LHCN-M2 (cell line): ENCODE measurements at regions not wholly inside any gene's neighbourhood (a gene's known extent, or its start where the extent isn't known, plus 50 kb on each side); places are given as distances from the start of the nearest gene placed in this dataset.

ENCODE experiments used
- DNase-seq: peaks from one replicate; pipeline ENCODE4 v3.0.0-alpha.2; 2012; ENCODE audit warnings: low read depth

- DNase-seq: no peak
These were observed 227.6 kb downstream of the KLF13 start for GRCh38 chr15:31554261-31554660.

- no peak for DNase-seq
These were observed 228.4 kb downstream of the KLF13 start for GRCh38 chr15:31555022-31555421.

DNA sequence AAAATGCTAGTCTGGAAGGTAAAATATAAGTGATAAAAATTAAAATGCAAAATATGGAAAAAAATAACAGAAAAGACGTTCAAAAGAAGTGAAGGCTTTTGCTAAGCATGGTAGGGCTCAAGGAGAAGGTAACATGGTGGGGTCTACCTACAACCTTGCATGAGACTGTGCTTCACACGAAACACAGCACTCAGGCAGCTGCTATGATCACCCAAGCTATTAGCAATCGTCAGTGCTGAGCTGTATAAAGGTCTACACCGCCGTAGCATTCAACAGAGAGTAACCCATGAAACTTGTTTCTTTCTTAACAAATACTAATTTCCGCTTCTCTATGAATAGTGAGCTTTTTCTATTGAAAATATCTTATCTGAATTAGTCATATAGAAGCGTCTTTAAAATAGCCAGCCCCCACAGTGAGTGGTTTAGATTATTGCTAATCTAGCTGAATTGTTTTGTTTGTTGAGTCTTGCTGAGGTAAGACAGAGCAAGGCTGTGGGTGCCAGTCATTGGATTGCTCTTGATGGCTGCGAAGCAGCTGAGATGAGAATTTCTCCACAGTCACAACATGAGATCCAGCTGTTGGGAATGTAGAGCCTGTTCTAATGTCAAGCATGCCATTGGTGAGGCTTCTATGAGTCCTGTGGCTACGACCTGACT, 230.0 kb downstream of the KLF13 start:
- no peak for DNase-seq

DNA sequence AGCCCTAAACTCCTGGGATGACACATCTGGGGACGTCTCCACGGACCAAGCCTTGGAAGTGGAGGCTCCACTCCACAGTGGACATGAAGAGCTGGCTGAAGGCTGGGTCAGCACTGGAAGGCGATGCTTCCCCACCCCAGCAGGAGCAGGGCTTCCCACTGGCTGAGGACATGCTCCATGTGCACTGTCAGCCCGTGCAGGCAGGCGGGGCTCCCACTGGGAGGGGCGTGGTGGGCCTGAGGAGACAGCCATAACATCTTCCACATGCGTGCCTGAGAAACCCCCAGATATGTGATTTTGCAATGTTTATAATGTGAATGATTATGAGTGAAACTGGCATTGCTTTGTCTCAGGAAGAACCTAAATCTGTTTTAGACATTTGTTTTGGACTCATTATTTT, 231.3 kb downstream of the KLF13 start:
- no peak for DNase-seq

DNA sequence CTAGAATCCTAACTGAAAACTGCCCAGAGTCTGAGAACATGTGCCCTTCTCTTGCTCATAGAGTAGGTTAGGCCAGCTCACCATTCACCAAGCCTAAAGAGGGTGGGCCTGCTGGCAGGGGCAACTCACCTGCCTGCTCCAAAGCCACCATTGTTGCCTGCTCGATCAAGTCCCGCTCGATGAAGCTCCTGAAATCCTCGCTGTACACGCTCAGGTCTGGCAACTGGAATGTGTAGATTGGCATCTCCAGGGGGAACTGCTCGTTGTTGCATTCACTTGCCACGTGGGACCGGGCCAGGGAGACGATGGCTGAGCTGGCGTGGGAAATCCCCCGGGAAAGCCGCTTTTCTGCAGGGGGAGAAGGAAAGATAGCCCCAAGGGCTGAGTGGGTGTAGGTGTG, 232.2 kb downstream of the KLF13 start:
- DNase-seq: no peak

GRCh38 chr15:31559786-31560185, 233.2 kb downstream of the KLF13 start:
- no peak for DNase-seq

GRCh38 chr15:31560643-31561042, 234.0 kb downstream of the KLF13 start:
- no peak for DNase-seq

DNA sequence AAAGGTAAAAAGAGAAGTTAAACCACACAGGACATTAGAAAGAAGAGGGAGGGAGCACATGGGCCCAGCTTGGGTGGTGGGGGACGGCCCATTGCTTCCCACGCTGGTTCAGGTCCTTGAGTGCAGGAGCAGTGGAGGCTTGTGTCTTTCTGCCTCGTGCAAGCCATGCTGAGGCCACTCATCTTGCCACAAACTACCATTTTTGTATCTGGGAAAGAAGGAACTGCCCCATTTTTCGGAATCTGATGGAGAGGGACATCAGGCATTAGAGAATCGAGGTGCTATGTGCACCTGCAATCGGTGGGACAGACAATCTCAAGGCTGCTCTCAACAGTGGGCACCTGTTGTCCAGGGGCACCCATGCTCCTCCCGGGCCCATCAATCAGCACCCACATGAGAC, 234.5 kb downstream of the KLF13 start:
- DNase-seq: no peak

- DNase-seq: no peak
These were observed 236.4 kb downstream of the KLF13 start for GRCh38 chr15:31563001-31563400.

- no peak for DNase-seq
These were observed 236.8 kb downstream of the KLF13 start for GRCh38 chr15:31563421-31563820.

- DNase-seq: no peak
These were observed 241.2 kb downstream of the KLF13 start for GRCh38 chr15:31567861-31568260.

GRCh38 chr15:31569836-31570235, 243.2 kb downstream of the KLF13 start:
- no peak for DNase-seq

DNA sequence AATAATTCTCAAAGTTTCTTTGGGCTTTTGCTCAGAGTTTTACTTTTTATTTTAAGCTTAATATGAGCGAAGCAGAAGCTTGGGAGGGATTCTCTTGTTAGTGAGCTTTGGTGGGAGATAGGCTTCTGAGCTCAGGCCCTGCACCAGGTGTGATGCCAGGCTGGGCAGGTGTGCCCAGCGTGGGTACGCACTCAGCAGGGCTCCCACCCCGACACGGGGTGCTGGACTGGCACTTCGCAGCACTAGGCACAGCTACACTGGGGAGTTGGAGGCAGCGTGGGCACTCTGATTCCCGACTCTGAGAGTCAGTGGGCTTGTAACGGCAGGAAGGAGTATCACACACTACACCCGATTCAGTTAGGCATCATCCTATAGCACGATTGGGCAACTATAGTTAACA, 244.0 kb downstream of the KLF13 start:
- no peak for DNase-seq

DNA sequence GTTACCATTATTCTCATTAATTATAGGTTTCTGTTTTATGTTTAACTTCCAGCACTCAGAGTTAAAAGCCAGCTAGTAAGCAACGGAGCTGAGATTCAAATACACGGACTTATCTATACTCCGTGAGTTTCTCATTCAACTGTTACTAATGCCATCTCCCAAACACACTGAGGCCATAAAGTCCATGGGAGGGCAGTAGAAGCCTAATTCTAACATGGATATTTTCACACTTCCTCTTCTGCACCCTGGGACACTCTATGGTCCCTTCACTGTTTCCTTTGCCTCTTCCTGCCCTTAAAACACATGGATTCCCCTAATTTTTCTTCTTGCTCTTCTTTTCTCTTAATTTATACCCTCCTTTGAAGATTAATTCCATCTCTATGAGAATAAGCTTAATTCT, 245.0 kb downstream of the KLF13 start:
- DNase-seq: no peak

GRCh38 chr15:31573759-31574158, 247.1 kb downstream of the KLF13 start:
- no peak for DNase-seq

DNA sequence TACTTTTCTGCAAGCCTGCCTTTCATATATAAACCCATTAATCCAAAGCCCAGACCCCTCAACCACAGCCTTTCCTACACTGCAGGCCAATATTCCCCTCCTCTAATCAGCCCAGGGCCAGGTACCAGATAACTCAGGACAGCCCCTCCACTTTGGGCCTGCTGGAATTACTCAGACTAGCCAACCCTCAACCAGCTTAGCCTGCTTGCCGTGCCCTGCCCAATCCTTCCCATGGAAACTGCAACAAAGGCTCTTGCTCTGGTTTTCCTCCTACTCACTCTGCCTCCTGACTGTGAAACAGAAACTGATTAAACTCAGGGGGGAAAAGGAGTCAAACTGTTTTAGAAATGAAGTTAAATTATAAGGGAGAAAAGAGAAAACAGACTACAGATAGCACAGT, 248.1 kb downstream of the KLF13 start:
- DNase-seq: no peak

- no peak for DNase-seq
These were observed 250.5 kb downstream of the KLF13 start for GRCh38 chr15:31577108-31577507.

DNA sequence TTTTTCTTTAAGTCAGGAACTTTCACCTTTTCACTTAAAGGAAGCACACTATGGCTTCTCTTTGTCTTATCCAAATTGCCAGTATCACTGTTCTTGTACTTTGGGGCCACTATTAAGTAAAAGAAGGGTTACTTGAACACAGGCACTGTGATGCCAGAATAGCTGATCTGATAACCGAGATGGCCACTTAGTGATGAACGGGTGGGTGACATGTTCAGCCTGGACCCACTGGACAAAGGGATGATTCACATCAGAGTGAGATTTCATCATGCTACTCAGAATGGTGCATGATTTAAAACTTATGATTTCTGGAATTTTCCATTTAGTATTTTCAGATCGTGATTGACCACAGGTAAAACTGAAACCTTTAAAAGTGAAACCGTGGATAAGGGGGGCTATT, 252.6 kb downstream of the KLF13 start:
- DNase-seq: no peak

DNA sequence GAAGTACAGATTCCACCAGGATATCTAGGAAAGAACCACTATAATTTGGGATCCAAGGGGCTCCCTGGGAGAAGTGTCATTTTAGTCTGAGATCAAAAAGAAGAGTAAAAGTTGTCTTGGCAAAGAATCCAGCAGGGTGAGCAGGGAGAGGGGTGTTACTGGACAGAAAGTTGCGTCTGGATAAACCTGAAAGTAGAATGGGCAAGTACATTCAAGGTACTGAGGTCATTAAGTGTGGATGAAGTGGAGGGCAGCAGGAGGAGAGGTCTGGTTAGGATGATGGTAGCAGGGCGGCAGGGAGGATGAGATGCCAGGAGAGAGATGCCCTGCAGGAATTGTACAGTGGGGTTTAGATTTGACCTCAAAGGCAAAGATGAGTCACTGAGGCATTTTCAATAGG, 253.3 kb downstream of the KLF13 start:
- no peak for DNase-seq

DNA sequence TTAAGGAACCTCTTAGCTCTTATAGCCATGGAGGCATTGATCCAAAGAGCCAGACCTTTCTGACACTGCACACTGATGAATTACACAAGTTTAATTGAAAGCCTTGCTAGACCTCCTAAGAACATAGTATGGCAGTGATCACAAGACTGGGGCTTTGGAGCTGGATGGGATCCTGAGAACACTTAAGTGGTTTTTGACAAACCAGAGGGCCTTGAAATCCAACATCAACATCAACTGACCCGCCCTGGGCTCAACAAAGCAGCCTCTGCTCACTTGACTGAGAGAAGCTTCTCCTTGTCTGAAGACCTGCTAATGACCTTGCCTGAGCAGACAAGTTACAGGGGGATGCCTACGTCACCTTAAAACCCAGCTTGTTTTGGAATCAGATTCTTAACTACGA, 257.6 kb downstream of the KLF13 start:
- DNase-seq: no peak

- DNase-seq: no peak
These were observed 258.6 kb downstream of the KLF13 start for GRCh38 chr15:31585240-31585639.

DNA sequence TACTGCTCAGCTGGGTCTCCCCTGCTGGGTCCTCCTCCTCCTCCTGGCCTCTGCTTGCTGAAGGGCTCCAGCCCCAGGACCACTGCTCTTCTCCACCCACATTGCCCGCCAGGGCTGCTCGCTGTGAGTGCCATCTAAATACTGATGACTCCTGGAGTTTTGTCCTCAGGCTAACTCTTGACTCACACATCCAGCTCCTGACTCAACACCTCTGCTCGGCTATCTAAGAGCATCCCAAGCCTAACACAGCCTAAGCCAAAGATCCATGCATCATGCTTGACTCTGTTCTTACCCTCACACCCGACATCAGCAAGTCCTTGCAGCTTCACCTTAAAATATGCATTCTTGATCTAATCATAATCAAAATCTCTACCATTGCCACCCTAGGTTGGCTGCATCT, 260.2 kb downstream of the KLF13 start:
- no peak for DNase-seq

- no peak for DNase-seq
These were observed 260.9 kb downstream of the KLF13 start for GRCh38 chr15:31587583-31587982.

- no peak for DNase-seq
These were observed 264.0 kb downstream of the KLF13 start for GRCh38 chr15:31590609-31591008.
